SK-N-SH treated with all-trans-retinoic acid at 6 μM for 48 hours (cell line): ENCODE measurements at regions not wholly inside any gene's neighbourhood (a gene's known extent, or its start where the extent isn't known, plus 50 kb on each side); places are given as distances from the start of the nearest gene placed in this dataset.
"Not testable (repeated sequence)": the region's sequence is repeated elsewhere in the genome, so short reads cannot be mapped to it uniquely, and the experiment has no call there.

Experiments
- ATAC-seq: fragments of 200-7000 bp; cut with Tn5 transposase; 3 replicates; pipeline ENCODE4 v1.9.1; 2020; ENCODE audit warnings: mild to moderate bottlenecking, moderate library complexity
- ARNTL ChIP-seq: fragments of 450-650 bp; formaldehyde crosslinking; IDR thresholded peaks from 2 replicates; pipeline ENCODE4 v1.5.0; 2020; ENCODE audit warnings: low read depth, mild to moderate bottlenecking, moderate library complexity, borderline replicate concordance
- CSDC2 ChIP-seq: fragments of 250-450 bp; sonication (Bioruptor Pico); IDR thresholded peaks from 2 replicates; pipeline ENCODE4 v1.5.0; 2020; ENCODE audit warnings: mild to moderate bottlenecking, moderate library complexity
- ESRRG ChIP-seq: fragments of 250-450 bp; sonication (Bioruptor Pico); IDR thresholded peaks from 2 replicates; pipeline ENCODE4 v1.6.1; 2021; ENCODE audit warnings: mild to moderate bottlenecking
- GLIS3 ChIP-seq: fragments of 250-450 bp; sonication (Bioruptor Pico); IDR thresholded peaks from 2 replicates; pipeline ENCODE4 v1.5.0; 2020; ENCODE audit warnings: mild to moderate bottlenecking, moderate library complexity
- ISL1 ChIP-seq: fragments of 250-450 bp; sonication (Bioruptor Pico); IDR thresholded peaks from 2 replicates; pipeline ENCODE4 v2.1.2; 2022; ENCODE audit warnings: mild to moderate bottlenecking, moderate library complexity
- OSR1 ChIP-seq: fragments of 250-450 bp; sonication (Bioruptor Pico); IDR thresholded peaks from 2 replicates; pipeline ENCODE4 v1.8.0; 2022; ENCODE audit warnings: moderate library complexity, mild to moderate bottlenecking, inconsistent platforms
- RARB ChIP-seq: fragments of 250-450 bp; sonication (Bioruptor Pico); IDR thresholded peaks from 2 replicates; pipeline ENCODE4 v1.8.0; 2021; ENCODE audit warnings: mild to moderate bottlenecking, moderate library complexity
- SNAI2 ChIP-seq: fragments of 250-450 bp; sonication (Bioruptor Pico); IDR thresholded peaks from 2 replicates; pipeline ENCODE4 v1.5.0; 2020; ENCODE audit warnings: mild to moderate bottlenecking, moderate library complexity
- TCF4 ChIP-seq: fragments of 250-450 bp; sonication (Bioruptor Pico); IDR thresholded peaks from 2 replicates; pipeline ENCODE4 v1.8.0; 2021; ENCODE audit warnings: mild to moderate bottlenecking, moderate library complexity, borderline replicate concordance
- TOX ChIP-seq: fragments of 250-450 bp; sonication (Bioruptor Pico); IDR thresholded peaks from 2 replicates; pipeline ENCODE4 v1.8.0; 2021; ENCODE audit warnings: mild to moderate bottlenecking, moderate library complexity, borderline replicate concordance
- ZFP30 ChIP-seq: fragments of 450-650 bp; formaldehyde crosslinking; IDR thresholded peaks from 2 replicates; pipeline ENCODE4 v1.5.0; 2022; ENCODE audit warnings: mild to moderate bottlenecking, moderate library complexity
- ZNF565 ChIP-seq: fragments of 450-650 bp; formaldehyde crosslinking; conservative IDR thresholded peaks from 2 replicates; pipeline ENCODE4 v1.5.0; 2020; ENCODE audit warnings: low read depth, mild to moderate bottlenecking, moderate library complexity
- ZNF8 ChIP-seq: fragments of 450-650 bp; formaldehyde crosslinking; IDR thresholded peaks from 2 replicates; pipeline ENCODE4 v1.5.0; 2020; ENCODE audit warnings: mild to moderate bottlenecking, moderate library complexity
- TF ChIP-seq, protein P1 (sequence below): fragments of 250-450 bp; sonication (Bioruptor Pico); IDR thresholded peaks from 2 replicates; pipeline ENCODE4 v1.5.0; 2020; ENCODE audit warnings: mild to moderate bottlenecking, moderate library complexity
- TF ChIP-seq, protein P2 (sequence below): fragments of 250-450 bp; sonication (Bioruptor Pico); IDR thresholded peaks from 2 replicates; pipeline ENCODE4 v1.8.0; 2020; ENCODE audit warnings: mild to moderate bottlenecking, moderate library complexity, borderline replicate concordance
- TF ChIP-seq, protein P3 (sequence below): fragments of 250-450 bp; sonication (Bioruptor Pico); IDR thresholded peaks from 2 replicates; pipeline ENCODE4 v1.5.1; 2020; ENCODE audit warnings: low read depth, mild to moderate bottlenecking, moderate library complexity
- TF ChIP-seq, protein P4 (sequence below): fragments of 250-450 bp; sonication (Bioruptor Pico); IDR thresholded peaks from 2 replicates; pipeline ENCODE4 v1.5.1; 2021; ENCODE audit warnings: mild to moderate bottlenecking, moderate library complexity
- TF ChIP-seq, protein P5 (sequence below): fragments of 250-450 bp; sonication (Bioruptor Pico); IDR thresholded peaks from 2 replicates; pipeline ENCODE4 v1.8.0; 2021; ENCODE audit warnings: low read depth, mild to moderate bottlenecking, moderate library complexity, borderline replicate concordance

DNA sequence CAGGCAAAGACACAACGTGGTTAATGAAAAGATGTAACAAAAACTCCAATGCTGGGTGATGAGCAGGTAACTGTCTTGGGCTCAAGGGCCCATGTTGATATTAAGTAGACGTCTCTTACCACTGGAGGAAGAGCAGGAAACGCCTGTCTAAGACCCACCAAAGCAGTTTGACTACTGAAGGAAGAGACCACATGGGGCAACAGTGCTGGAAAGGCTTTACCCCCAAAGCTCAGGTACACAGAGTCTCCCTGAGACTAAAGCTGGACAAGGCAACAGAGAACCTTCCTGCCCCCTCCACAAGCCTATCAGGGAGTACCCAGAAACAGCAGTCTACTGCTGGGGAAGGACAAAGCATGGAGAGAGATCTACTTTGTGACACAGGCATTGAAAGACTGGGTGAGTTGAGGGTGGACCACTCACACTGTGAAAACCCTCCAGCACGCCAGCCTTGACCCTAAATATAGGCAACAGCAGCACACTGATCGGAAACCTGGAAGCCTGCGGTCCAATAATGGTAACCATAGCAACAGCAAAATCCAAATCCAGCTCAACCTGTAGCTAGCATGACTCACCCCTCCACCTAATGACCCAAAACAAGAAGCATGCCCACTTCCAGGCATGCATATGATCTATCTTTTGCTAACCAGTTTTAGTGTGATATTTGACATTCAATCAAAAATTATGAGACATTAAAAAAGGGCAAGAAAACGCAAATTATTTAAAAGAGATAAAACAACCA is 270.5 kb upstream of the SDK2 start:
- no peak for ATAC-seq
- TF ChIP-seq CSDC2 (CRISPR knock-in tag) = no peak

DNA sequence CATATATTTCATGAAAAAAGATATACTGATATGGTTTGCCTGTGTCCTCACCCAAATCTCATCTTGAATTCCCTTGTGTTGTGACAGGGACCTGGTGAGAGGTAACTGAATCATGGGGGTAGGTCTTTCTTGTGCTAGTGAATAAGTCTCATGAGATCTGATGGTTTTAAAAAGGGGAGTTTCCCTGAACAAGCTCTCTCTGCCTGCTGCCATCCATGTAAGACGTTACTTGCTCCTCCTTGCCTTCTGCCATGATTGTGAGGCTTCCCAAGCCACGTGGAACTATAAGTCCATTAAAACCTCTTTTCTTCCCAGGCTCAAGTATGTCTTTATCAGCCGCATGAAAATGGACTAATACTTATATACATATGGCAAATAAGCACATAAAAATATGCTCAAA is 274.8 kb upstream of the SDK2 start:
- ATAC-seq = not testable (repeated sequence)

DNA sequence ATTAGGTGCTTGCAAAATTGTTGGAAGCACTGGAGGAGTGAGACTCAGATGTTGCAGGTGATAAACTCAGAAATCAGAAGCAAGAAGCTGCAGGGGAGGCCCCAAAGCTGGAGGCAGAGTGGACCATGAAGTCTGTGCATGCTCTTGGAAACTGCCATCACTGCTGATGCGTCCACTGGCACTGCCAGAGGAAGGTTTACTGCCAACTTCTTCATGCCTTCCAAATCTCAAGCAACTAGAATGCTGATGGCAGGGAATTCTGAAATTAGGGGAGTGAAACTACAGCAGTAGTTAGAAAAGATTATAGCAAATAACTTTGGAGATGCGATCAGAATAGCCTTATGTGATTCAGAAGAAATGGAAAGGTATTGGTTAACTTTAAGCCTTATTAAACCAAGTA is 277.1 kb upstream of the SDK2 start:
- TF ChIP-seq, protein P1, sequence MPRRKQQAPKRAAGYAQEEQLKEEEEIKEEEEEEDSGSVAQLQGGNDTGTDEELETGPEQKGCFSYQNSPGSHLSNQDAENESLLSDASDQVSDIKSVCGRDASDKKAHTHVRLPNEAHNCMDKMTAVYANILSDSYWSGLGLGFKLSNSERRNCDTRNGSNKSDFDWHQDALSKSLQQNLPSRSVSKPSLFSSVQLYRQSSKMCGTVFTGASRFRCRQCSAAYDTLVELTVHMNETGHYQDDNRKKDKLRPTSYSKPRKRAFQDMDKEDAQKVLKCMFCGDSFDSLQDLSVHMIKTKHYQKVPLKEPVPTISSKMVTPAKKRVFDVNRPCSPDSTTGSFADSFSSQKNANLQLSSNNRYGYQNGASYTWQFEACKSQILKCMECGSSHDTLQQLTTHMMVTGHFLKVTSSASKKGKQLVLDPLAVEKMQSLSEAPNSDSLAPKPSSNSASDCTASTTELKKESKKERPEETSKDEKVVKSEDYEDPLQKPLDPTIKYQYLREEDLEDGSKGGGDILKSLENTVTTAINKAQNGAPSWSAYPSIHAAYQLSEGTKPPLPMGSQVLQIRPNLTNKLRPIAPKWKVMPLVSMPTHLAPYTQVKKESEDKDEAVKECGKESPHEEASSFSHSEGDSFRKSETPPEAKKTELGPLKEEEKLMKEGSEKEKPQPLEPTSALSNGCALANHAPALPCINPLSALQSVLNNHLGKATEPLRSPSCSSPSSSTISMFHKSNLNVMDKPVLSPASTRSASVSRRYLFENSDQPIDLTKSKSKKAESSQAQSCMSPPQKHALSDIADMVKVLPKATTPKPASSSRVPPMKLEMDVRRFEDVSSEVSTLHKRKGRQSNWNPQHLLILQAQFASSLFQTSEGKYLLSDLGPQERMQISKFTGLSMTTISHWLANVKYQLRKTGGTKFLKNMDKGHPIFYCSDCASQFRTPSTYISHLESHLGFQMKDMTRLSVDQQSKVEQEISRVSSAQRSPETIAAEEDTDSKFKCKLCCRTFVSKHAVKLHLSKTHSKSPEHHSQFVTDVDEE (CRISPR knock-in tag) = no peak
- TF ChIP-seq ESRRG (CRISPR knock-in tag) (no peak), ZNF8 (CRISPR knock-in tag) (no peak), SNAI2 (CRISPR knock-in tag) (no peak), OSR1 (CRISPR knock-in tag) (no peak), ZNF565 (CRISPR knock-in tag) (no peak), ZFP30 (CRISPR knock-in tag) (no peak), RARB (CRISPR knock-in tag) (no peak)
- TF ChIP-seq, protein P2, sequence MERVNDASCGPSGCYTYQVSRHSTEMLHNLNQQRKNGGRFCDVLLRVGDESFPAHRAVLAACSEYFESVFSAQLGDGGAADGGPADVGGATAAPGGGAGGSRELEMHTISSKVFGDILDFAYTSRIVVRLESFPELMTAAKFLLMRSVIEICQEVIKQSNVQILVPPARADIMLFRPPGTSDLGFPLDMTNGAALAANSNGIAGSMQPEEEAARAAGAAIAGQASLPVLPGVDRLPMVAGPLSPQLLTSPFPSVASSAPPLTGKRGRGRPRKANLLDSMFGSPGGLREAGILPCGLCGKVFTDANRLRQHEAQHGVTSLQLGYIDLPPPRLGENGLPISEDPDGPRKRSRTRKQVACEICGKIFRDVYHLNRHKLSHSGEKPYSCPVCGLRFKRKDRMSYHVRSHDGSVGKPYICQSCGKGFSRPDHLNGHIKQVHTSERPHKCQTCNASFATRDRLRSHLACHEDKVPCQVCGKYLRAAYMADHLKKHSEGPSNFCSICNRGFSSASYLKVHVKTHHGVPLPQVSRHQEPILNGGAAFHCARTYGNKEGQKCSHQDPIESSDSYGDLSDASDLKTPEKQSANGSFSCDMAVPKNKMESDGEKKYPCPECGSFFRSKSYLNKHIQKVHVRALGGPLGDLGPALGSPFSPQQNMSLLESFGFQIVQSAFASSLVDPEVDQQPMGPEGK (CRISPR knock-in tag) = no peak
- TF ChIP-seq, protein P3, sequence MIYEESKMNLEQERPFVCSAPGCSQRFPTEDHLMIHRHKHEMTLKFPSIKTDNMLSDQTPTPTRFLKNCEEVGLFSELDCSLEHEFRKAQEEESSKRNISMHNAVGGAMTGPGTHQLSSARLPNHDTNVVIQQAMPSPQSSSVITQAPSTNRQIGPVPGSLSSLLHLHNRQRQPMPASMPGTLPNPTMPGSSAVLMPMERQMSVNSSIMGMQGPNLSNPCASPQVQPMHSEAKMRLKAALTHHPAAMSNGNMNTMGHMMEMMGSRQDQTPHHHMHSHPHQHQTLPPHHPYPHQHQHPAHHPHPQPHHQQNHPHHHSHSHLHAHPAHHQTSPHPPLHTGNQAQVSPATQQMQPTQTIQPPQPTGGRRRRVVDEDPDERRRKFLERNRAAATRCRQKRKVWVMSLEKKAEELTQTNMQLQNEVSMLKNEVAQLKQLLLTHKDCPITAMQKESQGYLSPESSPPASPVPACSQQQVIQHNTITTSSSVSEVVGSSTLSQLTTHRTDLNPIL (CRISPR knock-in tag) = no peak
- TF ChIP-seq, protein P4, sequence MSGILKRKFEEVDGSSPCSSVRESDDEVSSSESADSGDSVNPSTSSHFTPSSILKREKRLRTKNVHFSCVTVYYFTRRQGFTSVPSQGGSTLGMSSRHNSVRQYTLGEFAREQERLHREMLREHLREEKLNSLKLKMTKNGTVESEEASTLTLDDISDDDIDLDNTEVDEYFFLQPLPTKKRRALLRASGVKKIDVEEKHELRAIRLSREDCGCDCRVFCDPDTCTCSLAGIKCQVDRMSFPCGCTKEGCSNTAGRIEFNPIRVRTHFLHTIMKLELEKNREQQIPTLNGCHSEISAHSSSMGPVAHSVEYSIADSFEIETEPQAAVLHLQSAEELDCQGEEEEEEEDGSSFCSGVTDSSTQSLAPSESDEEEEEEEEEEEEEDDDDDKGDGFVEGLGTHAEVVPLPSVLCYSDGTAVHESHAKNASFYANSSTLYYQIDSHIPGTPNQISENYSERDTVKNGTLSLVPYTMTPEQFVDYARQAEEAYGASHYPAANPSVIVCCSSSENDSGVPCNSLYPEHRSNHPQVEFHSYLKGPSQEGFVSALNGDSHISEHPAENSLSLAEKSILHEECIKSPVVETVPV = no peak
- no peak for ATAC-seq

DNA sequence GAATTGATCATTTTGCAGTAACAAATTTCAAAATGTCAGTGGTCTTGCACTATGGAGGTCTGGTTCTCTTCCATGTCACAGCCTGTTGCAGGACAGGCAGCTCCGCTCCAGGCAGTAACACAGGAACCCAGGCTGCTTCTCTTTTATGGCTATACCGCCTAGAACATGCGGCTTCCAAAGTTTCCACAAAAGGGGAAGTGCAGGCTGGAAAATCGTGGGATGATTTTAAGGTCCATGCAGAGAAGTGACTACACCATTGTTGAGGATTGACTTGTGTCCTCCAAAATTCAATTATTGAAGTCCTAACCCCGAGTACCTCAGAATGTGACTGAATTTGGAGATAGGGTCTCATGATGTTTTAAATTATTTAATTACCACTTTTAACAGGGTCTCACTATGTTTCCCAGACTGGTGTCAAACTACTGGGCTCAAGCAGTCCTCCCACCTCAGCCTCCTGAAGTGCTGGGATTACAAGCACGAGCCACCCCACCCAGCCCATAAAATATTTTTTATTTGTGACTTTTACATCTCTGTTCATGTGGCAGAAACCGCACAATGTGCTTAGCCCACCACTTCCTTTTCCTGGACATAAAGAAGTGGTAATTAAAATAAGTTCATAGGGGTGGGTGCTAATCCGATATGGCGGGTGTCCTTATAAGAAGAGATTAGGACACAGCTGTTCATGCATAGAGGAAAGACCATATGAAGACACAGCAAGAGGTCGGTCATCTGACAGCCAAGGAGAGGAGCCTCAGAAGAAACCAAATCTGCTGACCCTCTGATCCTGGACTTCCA is 279.2 kb upstream of the RPL38 start:
- TF ChIP-seq, protein P5, sequence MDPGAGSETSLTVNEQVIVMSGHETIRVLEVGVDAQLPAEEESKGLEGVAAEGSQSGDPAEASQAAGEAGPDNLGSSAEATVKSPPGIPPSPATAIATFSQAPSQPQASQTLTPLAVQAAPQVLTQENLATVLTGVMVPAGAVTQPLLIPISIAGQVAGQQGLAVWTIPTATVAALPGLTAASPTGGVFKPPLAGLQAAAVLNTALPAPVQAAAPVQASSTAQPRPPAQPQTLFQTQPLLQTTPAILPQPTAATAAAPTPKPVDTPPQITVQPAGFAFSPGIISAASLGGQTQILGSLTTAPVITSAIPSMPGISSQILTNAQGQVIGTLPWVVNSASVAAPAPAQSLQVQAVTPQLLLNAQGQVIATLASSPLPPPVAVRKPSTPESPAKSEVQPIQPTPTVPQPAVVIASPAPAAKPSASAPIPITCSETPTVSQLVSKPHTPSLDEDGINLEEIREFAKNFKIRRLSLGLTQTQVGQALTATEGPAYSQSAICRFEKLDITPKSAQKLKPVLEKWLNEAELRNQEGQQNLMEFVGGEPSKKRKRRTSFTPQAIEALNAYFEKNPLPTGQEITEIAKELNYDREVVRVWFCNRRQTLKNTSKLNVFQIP (CRISPR knock-in tag) = no peak
- no peak for TF ChIP-seq TOX (CRISPR knock-in tag)
- TF ChIP-seq, protein P2 (CRISPR knock-in tag) = no peak
- TF ChIP-seq ISL1 (CRISPR knock-in tag) = no peak
- TF ChIP-seq ARNTL (CRISPR knock-in tag) = no peak
- TF ChIP-seq OSR1 (CRISPR knock-in tag) = no peak
- TF ChIP-seq, protein P4 = no peak
- no peak for TF ChIP-seq ZFP30 (CRISPR knock-in tag)
- TF ChIP-seq, protein P1 (CRISPR knock-in tag) = no peak
- TF ChIP-seq TCF4 (CRISPR knock-in tag) = no peak
- TF ChIP-seq GLIS3 (CRISPR knock-in tag) = no peak
- no peak for ATAC-seq
